Adipocyte (in vitro differentiated cells): ENCODE measurements at regions not wholly inside any gene's neighbourhood (a gene's known extent, or its start where the extent isn't known, plus 50 kb on each side); places are given as distances from the start of the nearest gene placed in this dataset.
A peak's percentile ranks its signal among the peaks of the same experiment; 100 is the strongest.

Experiments
- DNase-seq: peaks from one replicate; pipeline ENCODE4 v3.0.0-alpha.2; 2015; ENCODE audit warnings: low read depth
- H3K27me3 ChIP-seq: replicated peaks from 2 replicates; pipeline ENCODE4 v1.7.0; 2013; ENCODE audit warnings: mild to moderate bottlenecking, low read length, moderate library complexity; ENCODE audit not compliant: control insufficient read depth, insufficient read depth
- H3K36me3 ChIP-seq: 2 replicates; pipeline ENCODE4 v1.7.0; 2013; ENCODE audit warnings: low read length, mild to moderate bottlenecking, moderate library complexity; ENCODE audit not compliant: control insufficient read depth, insufficient read depth, severe bottlenecking
- H3K4me1 ChIP-seq: 2 replicates; pipeline ENCODE4 v1.7.0; 2013; ENCODE audit warnings: mild to moderate bottlenecking, low read length, moderate library complexity; ENCODE audit not compliant: control insufficient read depth, insufficient read depth
- H3K4me3 ChIP-seq: 2 replicates; pipeline ENCODE4 v1.7.0; 2013; ENCODE audit warnings: mild to moderate bottlenecking, low read length, moderate library complexity
- H3K9ac ChIP-seq: 2 replicates; pipeline ENCODE4 v1.7.0; 2013; ENCODE audit warnings: mild to moderate bottlenecking, low read length, moderate library complexity
- H3K9me3 ChIP-seq: 2 replicates; pipeline ENCODE4 v1.7.0; 2013; ENCODE audit warnings: mild to moderate bottlenecking, low read length, moderate library complexity; ENCODE audit not compliant: control insufficient read depth

- Histone ChIP-seq H3K4me3 (no peak overlapping the region), H3K9ac (no peak overlapping the region), H3K36me3 (no peaks in the 10 kb centered on the region), H3K9me3 (no peaks in the 10 kb centered on the region), H3K27me3 (no peaks in the 10 kb centered on the region), H3K4me1 (no peaks in the 10 kb centered on the region)
- DNase-seq = no peak
These were observed 827.4 kb upstream of the GRAMD2B start for GRCh38 chr5:125595845-125596244.

- H3K9ac ChIP-seq = no peak overlapping the region
- no peak overlapping the region for H3K4me3 ChIP-seq
- DNase-seq = peak; percentile 51
- H3K36me3 ChIP-seq = no peaks in the 10 kb centered on the region
- no peaks in the 10 kb centered on the region for H3K4me1 ChIP-seq
- H3K9me3 ChIP-seq = no peaks in the 10 kb centered on the region
- H3K27me3 ChIP-seq = no peaks in the 10 kb centered on the region
These were observed 825.9 kb upstream of the GRAMD2B start for GRCh38 chr5:125597338-125597737.

GRCh38 chr5:125600559-125600958, 822.6 kb upstream of the GRAMD2B start:
- no peaks in the 10 kb centered on the region for H3K27me3 ChIP-seq
- H3K4me1 ChIP-seq = peaks cover 3% of the 10 kb centered on the region
- no peak overlapping the region for H3K9ac ChIP-seq
- no peak overlapping the region for H3K4me3 ChIP-seq
- H3K36me3 ChIP-seq = no peaks in the 10 kb centered on the region
- no peaks in the 10 kb centered on the region for H3K9me3 ChIP-seq
- DNase-seq = no peak

GRCh38 chr5:125602184-125602583, 821.0 kb upstream of the GRAMD2B start:
- no peak overlapping the region for H3K4me3 ChIP-seq
- H3K4me1 ChIP-seq = peaks cover 3% of the 10 kb centered on the region
- no peak for DNase-seq
- H3K9ac ChIP-seq = no peak overlapping the region
- H3K27me3 ChIP-seq = no peaks in the 10 kb centered on the region
- no peaks in the 10 kb centered on the region for H3K9me3 ChIP-seq
- H3K36me3 ChIP-seq = no peaks in the 10 kb centered on the region

GRCh38 chr5:125603321-125603720, 819.9 kb upstream of the GRAMD2B start:
- H3K4me3 ChIP-seq = no peak overlapping the region
- H3K9ac ChIP-seq = no peak overlapping the region
- no peaks in the 10 kb centered on the region for H3K36me3 ChIP-seq
- H3K4me1 ChIP-seq = peaks cover 3% of the 10 kb centered on the region
- H3K27me3 ChIP-seq = no peaks in the 10 kb centered on the region
- peak; percentile 28 for DNase-seq
- no peaks in the 10 kb centered on the region for H3K9me3 ChIP-seq

- H3K9ac ChIP-seq = no peak overlapping the region
- DNase-seq = no peak
- no peaks in the 10 kb centered on the region for H3K27me3 ChIP-seq
- H3K36me3 ChIP-seq = no peaks in the 10 kb centered on the region
- H3K4me1 ChIP-seq = peaks cover 3% of the 10 kb centered on the region
- no peaks in the 10 kb centered on the region for H3K9me3 ChIP-seq
- H3K4me3 ChIP-seq = no peak overlapping the region
These were observed 819.1 kb upstream of the GRAMD2B start for GRCh38 chr5:125604104-125604503.

GRCh38 chr5:125607018-125607417, 816.2 kb upstream of the GRAMD2B start:
- Histone ChIP-seq H3K36me3 (no peaks in the 10 kb centered on the region), H3K4me3 (no peak overlapping the region), H3K9me3 (no peaks in the 10 kb centered on the region), H3K4me1 (peaks cover 8% of the 10 kb centered on the region), H3K9ac (no peak overlapping the region), H3K27me3 (no peaks in the 10 kb centered on the region)
- DNase-seq = peak; percentile 51

GRCh38 chr5:125609011-125609410, 814.2 kb upstream of the GRAMD2B start:
- no peaks in the 10 kb centered on the region for H3K9me3 ChIP-seq
- peaks cover 5% of the 10 kb centered on the region for H3K4me1 ChIP-seq
- H3K27me3 ChIP-seq = peaks cover 3% of the 10 kb centered on the region
- no peak overlapping the region for H3K9ac ChIP-seq
- H3K4me3 ChIP-seq = no peak overlapping the region
- no peak for DNase-seq
- H3K36me3 ChIP-seq = no peaks in the 10 kb centered on the region

- Histone ChIP-seq H3K4me3 (no peak overlapping the region), H3K36me3 (no peaks in the 10 kb centered on the region), H3K9me3 (no peaks in the 10 kb centered on the region), H3K4me1 (peaks cover 5% of the 10 kb centered on the region), H3K9ac (no peak overlapping the region), H3K27me3 (peaks cover 3% of the 10 kb centered on the region)
- DNase-seq = no peak
These were observed 812.3 kb upstream of the GRAMD2B start for GRCh38 chr5:125610892-125611291.

- no peaks in the 10 kb centered on the region for H3K36me3 ChIP-seq
- DNase-seq = no peak
- no peak overlapping the region for H3K9ac ChIP-seq
- H3K9me3 ChIP-seq = no peaks in the 10 kb centered on the region
- H3K4me3 ChIP-seq = no peak overlapping the region
- H3K4me1 ChIP-seq = peaks cover 5% of the 10 kb centered on the region
- H3K27me3 ChIP-seq = peaks cover 3% of the 10 kb centered on the region
These were observed 811.7 kb upstream of the GRAMD2B start for GRCh38 chr5:125611541-125611940.

- no peak for DNase-seq
- no peak overlapping the region for H3K4me3 ChIP-seq
These were observed 811.0 kb upstream of the GRAMD2B start for GRCh38 chr5:125612181-125612721.

GRCh38 chr5:125612776-125613175, 810.4 kb upstream of the GRAMD2B start:
- Histone ChIP-seq H3K4me3 (no peak overlapping the region), H3K4me1 (peaks cover 5% of the 10 kb centered on the region), H3K9ac (no peak overlapping the region), H3K9me3 (no peaks in the 10 kb centered on the region), H3K27me3 (peaks cover 3% of the 10 kb centered on the region), H3K36me3 (no peaks in the 10 kb centered on the region)
- peak; percentile 14 for DNase-seq

More at GRCh38 chr5:125612181-125612721, 811.0 kb upstream of the GRAMD2B start:
- H3K27me3 ChIP-seq = peaks cover 3% of the 10 kb centered on the region
- no peak overlapping the region for H3K9ac ChIP-seq
- peaks cover 5% of the 10 kb centered on the region for H3K4me1 ChIP-seq
- H3K9me3 ChIP-seq = no peaks in the 10 kb centered on the region
- H3K36me3 ChIP-seq = no peaks in the 10 kb centered on the region
